HG03064 (cell line): ENCODE measurements at regions not wholly inside any gene's neighbourhood (a gene's known extent, or its start where the extent isn't known, plus 50 kb on each side); places are given as distances from the start of the nearest gene placed in this dataset.
"Not testable (repeated sequence)": the region's sequence is repeated elsewhere in the genome, so short reads cannot be mapped to it uniquely, and the experiment has no call there.

Source experiments
- ATAC-seq: cut with Tn5 transposase; IDR thresholded peaks from one replicate; pipeline ENCODE4 v1.9.1; 2021; ENCODE audit warnings: low read depth; ENCODE audit not compliant: unreplicated experiment

- no peak for ATAC-seq
Observed at GRCh38 chr3:22728406-22728805, 474.7 kb upstream of the UBE2E2 start.

GRCh38 chr3:22729212-22729611 is 473.9 kb upstream of the UBE2E2 start:
- ATAC-seq = no peak

DNA sequence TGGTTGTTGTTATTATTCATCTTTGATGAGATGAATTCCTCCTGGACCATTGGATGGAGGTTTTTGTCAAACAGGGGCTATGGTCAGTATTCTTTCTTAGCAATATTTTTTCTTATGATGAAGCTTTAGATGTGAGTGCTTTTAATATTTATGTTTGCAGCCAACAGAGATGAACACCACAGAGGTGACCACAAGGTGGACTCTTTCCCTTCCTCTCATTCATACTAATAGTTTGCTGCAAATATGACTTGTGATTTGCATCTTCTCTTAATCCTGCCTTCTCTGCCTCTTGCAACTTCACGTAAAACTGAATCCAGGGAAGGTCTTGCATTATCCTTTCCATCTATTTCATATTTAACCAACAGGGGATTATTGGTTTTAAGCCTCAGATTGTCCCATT is 473.1 kb upstream of the UBE2E2 start:
- no peak for ATAC-seq

- no peak for ATAC-seq
Observed at GRCh38 chr3:22730701-22731100, 472.4 kb upstream of the UBE2E2 start.

DNA sequence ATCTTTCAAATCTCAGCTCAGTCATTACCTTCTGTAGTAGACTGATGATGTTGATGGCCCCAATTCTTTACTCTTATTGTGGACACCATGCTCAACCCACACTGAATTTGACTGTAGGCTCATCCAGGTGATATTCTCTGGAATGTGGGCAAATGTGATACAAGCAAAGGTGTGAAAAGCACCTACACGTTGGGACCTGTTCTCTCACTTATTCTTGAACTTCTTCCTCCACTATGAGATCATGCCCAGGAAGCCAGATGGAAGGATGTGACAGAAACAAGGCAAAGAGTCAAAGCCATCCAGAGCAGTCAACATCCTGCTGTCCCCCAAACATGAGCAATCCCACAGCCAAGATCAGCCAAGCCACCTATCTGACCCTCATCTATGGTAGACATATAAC is 471.2 kb upstream of the UBE2E2 start:
- no peak for ATAC-seq

GRCh38 chr3:22732641-22733040 is 470.5 kb upstream of the UBE2E2 start:
- ATAC-seq = no peak

DNA sequence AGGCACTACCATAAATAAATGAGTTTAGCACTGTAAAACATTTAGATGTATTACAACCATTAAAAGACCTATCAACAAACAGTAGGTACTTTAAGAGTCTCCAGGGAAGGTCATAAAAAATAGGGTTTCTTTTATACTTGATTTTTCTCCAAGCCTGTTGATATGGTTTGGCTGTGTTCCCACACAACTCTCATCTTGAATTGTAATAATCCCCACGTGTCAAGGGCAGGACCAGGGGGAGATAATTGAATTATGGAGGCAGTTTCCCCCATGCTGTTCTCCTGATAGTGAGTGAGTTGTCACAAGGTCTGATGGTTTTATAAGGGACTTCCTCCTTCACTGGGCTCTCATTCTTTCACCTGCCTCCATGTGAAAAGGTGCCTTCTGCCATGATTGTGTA is 468.9 kb upstream of the UBE2E2 start:
- no peak for ATAC-seq

GRCh38 chr3:22734756-22735155 is 468.4 kb upstream of the UBE2E2 start:
- no peak for ATAC-seq

DNA sequence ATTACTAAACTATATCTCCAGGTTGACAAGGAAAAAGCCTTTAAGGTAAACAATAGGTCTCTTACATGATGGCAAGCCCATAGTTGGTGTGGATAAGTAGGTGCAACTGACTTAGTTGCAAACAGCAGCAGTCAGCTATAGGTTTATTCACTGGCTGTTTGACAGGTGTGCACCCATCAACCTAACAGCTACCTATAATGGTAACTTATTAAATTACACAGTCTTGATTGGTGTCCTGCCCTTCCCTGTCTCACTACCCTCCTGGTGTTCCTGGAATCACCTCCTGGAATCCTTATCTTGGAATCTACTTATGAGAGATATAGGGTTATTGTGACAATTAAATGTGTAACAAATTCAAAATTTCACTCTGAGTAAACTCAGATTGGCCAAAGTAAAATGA is 467.8 kb upstream of the UBE2E2 start:
- no peak for ATAC-seq

- not testable (repeated sequence) for ATAC-seq
Observed at GRCh38 chr3:22743386-22743785, 459.7 kb upstream of the UBE2E2 start.

DNA sequence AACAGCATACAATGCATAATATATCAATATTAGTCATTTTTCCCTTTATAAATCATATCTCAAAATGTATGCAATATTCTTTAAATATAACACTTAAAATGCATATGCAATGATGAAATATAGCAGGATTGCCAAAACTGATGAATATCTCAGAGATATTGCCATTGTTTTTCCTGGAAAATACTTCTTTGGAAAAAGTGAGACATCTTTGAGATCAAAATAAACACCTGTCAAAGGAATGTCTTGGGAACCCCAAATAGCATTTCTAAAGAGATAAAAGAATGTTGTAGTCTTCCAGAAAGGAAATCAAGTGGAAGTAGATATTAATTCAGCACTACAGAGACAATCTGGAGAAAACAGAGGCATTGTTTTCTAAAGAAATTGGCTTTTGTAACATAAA is 457.8 kb upstream of the UBE2E2 start:
- no peak for ATAC-seq

GRCh38 chr3:22746221-22746620 is 456.9 kb upstream of the UBE2E2 start:
- no peak for ATAC-seq

DNA sequence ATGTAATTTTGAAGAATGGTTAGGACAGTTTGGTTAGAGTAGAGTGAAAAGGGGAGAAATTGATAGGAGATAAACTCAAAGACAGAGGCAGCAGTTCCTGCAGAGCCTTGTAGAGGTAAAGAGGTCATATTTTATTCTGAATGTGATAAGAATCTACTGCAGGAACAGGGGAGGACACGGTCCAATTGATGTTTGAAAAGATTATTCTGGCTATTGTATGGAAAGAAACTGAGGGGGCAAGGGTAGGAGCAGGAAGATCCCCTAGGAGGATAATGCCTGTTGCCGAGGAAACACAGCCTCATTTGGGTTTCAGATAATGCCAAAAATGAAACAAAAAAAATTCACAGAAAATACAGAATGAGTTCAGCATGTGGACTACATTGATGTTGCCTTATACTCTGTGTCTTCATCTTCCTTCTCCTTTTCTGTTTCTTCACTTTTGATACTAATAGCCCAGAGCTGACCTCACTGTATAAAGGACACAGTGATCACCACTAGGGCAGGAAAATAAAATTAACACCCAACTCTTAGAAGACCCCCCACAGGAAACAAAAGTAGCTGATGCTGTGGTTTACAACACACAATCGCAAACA is 454.6 kb upstream of the UBE2E2 start:
- no peak for ATAC-seq

DNA sequence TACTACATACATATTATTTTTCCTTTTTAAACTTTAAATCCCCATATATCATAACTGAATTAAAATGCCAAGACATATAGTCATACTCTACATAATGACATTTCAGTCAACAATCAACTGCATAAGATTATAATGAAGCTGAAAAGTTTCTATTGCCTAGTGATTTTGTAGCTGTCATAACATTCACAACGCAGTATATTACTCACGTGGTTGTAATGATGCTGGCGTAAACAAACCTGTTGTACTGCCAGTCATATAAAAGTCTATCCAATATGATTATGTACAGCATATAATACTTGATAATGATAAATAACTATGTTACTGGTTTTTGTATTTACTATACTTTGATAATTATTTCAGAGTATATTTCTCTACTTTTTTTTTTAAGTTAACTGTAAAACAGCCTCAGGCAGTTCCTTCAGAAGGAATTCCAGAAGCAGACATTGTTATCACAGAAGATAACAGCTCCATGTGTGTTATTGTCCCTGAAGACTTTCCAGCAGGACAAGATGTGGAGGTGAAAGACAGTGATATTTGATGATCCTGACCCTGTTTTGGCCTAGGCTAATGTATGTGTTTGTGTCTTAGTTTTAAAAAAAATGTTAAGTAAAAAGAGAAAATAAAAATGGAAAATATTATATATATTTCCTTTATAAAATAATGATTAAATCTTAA is 443.4 kb upstream of the UBE2E2 start:
- ATAC-seq = no peak

GRCh38 chr3:22765679-22766078 is 437.4 kb upstream of the UBE2E2 start:
- no peak for ATAC-seq

DNA sequence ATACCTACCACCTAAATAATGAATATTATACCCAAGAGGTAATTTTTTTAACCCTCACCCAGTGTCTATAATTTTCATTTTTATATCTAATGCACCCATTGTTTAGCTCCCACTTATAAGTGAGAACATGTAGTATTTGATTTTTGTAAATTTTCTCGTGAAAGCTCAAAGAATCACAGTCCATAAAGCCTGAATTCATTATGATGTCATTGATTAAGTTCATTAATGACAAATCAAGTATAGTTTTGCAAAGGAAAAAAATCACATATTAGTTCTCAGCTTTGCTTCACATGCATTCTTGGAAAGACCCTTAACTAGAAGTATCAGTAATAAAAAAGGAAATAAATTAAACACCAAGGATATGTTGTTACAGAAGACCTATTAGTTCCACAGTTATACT is 425.3 kb upstream of the UBE2E2 start:
- no peak for ATAC-seq

DNA sequence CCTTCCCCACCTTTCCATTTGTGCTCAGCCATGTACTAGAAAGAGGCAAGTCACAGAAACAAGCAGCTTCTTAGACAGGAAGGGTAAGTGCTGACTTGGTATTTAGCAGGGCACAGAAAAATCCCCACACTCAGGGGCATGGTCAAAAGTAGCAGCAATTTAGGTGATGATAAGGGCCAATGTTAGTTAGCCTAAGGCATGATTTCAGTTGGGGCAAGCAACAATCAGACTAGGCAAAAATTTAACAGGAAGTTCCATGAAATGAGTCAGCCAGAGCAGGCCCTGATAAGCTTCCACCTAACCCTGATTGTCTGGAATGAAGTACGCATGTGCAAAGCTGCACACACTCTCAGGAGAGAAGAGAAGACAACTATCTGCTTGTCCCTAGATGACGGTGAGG is 423.4 kb upstream of the UBE2E2 start:
- ATAC-seq = no peak

DNA sequence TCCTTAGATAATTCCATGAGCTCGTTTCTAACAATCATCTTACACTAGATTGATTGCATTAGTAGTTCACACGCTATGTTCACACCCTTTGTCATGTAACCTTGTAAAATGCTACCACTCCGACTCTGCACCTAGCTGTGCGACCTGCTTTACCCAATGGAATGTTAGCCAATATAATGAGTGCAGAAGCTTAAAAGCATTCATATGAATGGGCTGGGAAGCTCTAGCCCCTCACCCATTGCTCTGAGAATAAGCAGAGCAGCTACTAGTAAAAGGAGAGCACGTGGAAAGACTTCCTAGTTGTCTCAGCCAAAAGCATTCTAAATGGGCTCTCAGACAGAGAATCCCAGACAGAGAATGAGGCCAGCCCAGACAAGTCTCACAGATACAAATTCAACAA is 410.6 kb upstream of the UBE2E2 start:
- no peak for ATAC-seq

DNA sequence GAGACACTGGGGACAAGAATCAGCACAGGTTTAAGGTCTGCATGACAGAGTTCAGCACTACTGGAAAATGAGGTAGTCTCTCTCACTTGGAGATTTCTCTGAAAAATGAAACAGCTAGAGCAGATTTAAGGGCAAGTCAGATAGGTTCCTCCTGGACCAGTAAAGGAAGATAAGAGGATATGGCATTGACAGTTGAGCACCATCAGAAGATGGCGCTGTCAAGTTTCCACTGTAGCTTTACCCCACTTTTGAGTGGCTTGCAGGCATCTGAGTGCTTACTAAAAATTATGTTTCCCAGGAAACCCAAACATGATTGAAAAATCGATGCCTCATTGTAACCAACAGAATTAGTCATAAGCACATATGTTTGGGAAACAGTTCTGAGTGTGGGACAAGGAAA is 407.2 kb upstream of the UBE2E2 start:
- no peak for ATAC-seq

DNA sequence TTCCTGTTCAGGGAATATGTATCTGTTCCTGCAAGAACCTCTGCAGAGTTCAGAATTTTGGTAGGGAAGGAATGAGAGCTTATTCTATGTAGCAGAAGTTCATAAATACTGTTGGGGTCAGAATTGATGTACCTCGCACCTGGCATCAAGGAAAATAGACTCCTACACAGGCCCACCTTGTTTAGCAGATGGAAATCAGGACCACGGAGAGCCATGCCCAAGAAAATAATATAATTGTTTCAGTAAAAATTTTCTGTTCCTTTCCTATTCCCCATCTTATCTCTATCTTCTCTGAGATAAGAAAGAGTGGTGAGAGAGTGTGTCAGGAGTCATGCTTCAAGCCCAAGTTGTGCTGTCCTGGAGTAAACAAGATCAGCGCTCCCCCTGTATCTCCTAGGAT is 404.7 kb upstream of the UBE2E2 start:
- ATAC-seq = no peak

DNA sequence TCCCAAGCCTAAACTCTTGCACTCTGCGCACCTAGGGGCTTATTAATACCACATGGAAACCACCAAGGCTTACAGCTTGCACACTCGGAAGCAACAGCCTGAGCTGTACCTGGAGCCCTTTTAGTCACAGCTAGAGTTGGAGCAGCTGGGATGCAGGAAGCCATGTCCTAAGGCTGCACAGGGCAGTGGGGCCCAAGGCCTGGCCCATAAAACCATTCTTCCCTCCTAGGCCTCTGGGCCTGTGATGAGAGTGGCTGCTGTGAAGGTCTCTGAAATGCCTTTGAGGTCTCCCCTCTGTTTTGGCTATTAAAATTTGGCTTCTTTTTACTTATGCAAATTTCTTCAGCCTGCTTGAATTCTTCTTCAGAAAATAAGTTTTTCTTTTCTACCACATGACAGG is 383.9 kb upstream of the UBE2E2 start:
- ATAC-seq = no peak

- no peak for ATAC-seq
Observed at GRCh38 chr3:22835041-22835440, 368.1 kb upstream of the UBE2E2 start.

DNA sequence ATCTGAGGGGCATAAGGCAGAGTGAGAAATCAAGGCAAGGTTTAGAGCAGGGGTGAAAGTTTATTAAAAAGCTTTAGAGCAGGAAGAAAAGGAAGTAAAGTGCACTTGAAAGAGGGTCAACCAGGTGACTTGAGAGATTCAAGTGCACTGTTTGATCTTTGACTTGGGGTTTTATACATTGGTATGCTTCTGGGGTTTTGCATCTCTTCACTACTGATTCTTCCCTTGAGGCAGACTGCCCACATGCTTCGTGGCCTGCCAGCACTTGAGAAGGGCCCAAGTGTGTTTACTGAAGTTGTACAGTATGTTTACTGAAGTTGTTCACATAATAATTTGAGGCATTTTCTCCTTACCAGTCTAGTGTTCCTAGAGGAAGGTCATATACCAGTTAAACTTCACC is 367.0 kb upstream of the UBE2E2 start:
- ATAC-seq = no peak
